Rectal smooth muscle tissue (tissue), 1 donor: ENCODE measurements at regions not wholly inside any gene's neighbourhood (a gene's known extent, or its start where the extent isn't known, plus 50 kb on each side); places are given as distances from the start of the nearest gene placed in this dataset.
"Not testable (repeated sequence)": the region's sequence is repeated elsewhere in the genome, so short reads cannot be mapped to it uniquely, and the experiment has no call there.

Experiments used
- H3K27ac ChIP-seq: one replicate; pipeline ENCODE4 v1.7.0; 2013; ENCODE audit warnings: low read depth, low read length, inconsistent platforms
- H3K27me3 ChIP-seq: one replicate; pipeline ENCODE4 v1.7.0; 2013; ENCODE audit warnings: low read length; ENCODE audit not compliant: control insufficient read depth, insufficient read depth
- H3K36me3 ChIP-seq: one replicate; pipeline ENCODE4 v1.7.0; 2013; ENCODE audit warnings: low read length; ENCODE audit not compliant: control insufficient read depth, insufficient read depth
- H3K4me1 ChIP-seq: one replicate; pipeline ENCODE4 v1.7.0; 2013; ENCODE audit warnings: low read length; ENCODE audit not compliant: control insufficient read depth, insufficient read depth
- H3K4me3 ChIP-seq: one replicate; pipeline ENCODE4 v1.7.0; 2013; ENCODE audit warnings: low read length
- H3K9ac ChIP-seq: one replicate; pipeline ENCODE4 v1.7.0; 2013; ENCODE audit warnings: low read length

DNA sequence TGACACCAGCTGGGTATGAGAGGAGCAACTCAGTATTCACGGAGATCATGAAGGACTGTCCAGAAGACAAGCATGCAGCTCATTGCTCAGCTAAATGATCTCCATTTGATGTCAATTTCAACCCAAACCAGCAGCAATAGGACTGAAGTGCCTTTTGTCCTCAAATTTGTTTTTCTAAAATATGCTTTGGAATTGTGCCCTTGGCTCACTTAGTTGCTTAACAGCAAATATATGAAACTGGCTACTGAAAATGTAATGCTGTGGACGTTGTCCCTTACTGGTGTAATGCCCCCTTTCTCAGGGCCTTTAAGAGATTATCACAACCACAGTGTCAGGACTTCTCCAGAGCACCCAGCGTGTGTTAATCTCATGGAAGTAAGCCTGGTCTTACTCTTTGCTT lies 236.2 kb downstream of the SKIDA1 start:
- Histone ChIP-seq H3K4me1 (no peaks in the 10 kb centered on the region), H3K4me3 (no peak overlapping the region), H3K27me3 (no peaks in the 10 kb centered on the region), H3K36me3 (no peaks in the 10 kb centered on the region), H3K9ac (no peak overlapping the region), H3K27ac (no peak overlapping the region)

- Histone ChIP-seq H3K36me3 (no peaks in the 10 kb centered on the region), H3K27me3 (no peaks in the 10 kb centered on the region), H3K27ac (no peak overlapping the region), H3K4me1 (no peaks in the 10 kb centered on the region), H3K4me3 (no peak overlapping the region), H3K9ac (no peak overlapping the region)
Measured at GRCh38 chr10:21285742-21286331, 239.6 kb downstream of the SKIDA1 start.

DNA sequence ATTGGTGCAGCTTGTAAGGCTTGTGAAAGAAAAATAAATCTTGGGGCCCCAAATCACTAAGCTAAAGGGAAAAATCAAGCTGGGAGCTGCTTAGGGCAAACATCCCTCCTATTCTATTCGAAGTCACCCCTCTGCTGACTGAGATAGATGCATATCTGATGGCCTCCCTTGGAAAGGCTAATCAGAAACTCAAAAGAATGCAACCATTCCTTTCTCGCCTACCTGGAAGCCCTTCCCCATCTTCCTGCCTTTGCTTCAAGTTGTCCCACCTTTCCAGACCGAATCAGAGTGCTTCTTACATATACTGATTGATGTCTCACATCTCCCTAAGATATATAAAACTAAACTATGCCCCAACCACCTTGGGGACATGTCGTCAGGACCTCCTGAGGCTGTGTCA lies 240.3 kb downstream of the SKIDA1 start:
- Histone ChIP-seq H3K27me3 (no peaks in the 10 kb centered on the region), H3K9ac (no peak overlapping the region), H3K4me3 (no peak overlapping the region), H3K27ac (no peak overlapping the region), H3K36me3 (no peaks in the 10 kb centered on the region), H3K4me1 (no peaks in the 10 kb centered on the region)

- no peak overlapping the region for H3K4me3 ChIP-seq
- H3K4me1 ChIP-seq, result no peaks in the 10 kb centered on the region
- no peaks in the 10 kb centered on the region for H3K36me3 ChIP-seq
- no peaks in the 10 kb centered on the region for H3K27me3 ChIP-seq
- no peak overlapping the region for H3K27ac ChIP-seq
- H3K9ac ChIP-seq, result no peak overlapping the region
Measured at GRCh38 chr10:21284301-21284700, 241.2 kb downstream of the SKIDA1 start.

GRCh38 chr10:21283053-21283452 lies 242.4 kb downstream of the SKIDA1 start:
- H3K4me3 ChIP-seq, H3K9ac ChIP-seq, H3K27me3 ChIP-seq, H3K36me3 ChIP-seq, H3K4me1 ChIP-seq, H3K27ac ChIP-seq: not testable (repeated sequence)

GRCh38 chr10:21281765-21282484 lies 243.6 kb downstream of the SKIDA1 start:
- Histone ChIP-seq H3K4me3 (no peak overlapping the region), H3K4me1 (no peaks in the 10 kb centered on the region), H3K36me3 (no peaks in the 10 kb centered on the region), H3K27me3 (no peaks in the 10 kb centered on the region), H3K9ac (no peak overlapping the region), H3K27ac (no peak overlapping the region)

DNA sequence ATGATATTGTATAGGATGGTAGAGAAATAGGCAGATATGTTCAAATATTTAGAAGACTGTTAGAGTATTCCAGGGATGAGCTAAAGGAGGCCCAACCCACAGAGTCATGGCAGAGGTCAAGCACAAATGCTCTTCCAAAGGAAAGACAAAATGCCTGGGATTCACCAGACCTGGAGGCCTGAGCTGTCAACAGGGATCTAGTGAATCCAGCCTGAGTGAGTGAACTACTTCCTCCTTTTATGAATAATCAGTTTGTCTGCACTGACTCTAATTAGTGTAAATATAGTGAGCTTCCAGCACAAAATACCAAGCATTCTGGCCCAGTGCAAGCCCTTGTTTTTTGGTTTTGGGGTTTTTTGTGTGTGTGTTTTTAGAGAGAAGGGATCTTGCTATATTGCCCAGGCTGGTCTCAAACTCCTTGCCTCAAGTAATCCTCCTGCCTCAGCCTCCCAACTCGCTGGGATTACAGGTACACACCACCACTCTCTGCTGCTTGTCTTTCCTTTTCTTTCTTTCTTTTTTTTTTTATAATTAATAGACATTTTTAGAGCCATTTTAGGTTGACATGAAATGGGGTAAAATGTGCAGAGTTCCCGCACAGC lies 244.4 kb downstream of the SKIDA1 start:
- Histone ChIP-seq H3K36me3 (no peaks in the 10 kb centered on the region), H3K4me3 (no peak overlapping the region), H3K4me1 (no peaks in the 10 kb centered on the region)

DNA sequence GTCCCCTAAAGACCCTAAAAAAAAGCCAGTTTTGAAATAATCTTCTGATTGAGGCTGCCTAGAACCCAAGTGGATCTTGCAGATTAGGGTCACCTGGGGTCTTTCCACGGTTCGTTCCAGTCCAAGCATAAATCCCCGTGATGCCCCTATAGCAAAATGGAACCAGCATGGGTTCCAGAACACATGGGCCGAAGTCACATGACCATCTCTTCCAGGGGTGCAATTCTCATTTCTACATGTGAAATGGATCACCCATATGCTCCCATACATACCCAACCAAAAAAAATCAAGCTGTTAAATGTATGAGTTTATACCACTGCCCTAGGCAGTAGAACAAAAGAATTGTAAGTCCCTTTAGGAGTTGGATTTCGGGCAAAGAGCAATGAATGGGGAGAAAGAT lies 245.4 kb downstream of the SKIDA1 start:
- no peaks in the 10 kb centered on the region for H3K36me3 ChIP-seq
- no peaks in the 10 kb centered on the region for H3K27me3 ChIP-seq
- H3K27ac ChIP-seq, result no peak overlapping the region
- no peak overlapping the region for H3K9ac ChIP-seq
- no peaks in the 10 kb centered on the region for H3K4me1 ChIP-seq
- no peak overlapping the region for H3K4me3 ChIP-seq

More for the DNA sequence above, 244.4 kb downstream of the SKIDA1 start:
- H3K27me3 ChIP-seq, result no peaks in the 10 kb centered on the region
- no peak overlapping the region for H3K9ac ChIP-seq
- H3K27ac ChIP-seq, result no peak overlapping the region

- no peak overlapping the region for H3K27ac ChIP-seq
Measured at GRCh38 chr10:21279217-21279575, 246.3 kb downstream of the SKIDA1 start.

DNA sequence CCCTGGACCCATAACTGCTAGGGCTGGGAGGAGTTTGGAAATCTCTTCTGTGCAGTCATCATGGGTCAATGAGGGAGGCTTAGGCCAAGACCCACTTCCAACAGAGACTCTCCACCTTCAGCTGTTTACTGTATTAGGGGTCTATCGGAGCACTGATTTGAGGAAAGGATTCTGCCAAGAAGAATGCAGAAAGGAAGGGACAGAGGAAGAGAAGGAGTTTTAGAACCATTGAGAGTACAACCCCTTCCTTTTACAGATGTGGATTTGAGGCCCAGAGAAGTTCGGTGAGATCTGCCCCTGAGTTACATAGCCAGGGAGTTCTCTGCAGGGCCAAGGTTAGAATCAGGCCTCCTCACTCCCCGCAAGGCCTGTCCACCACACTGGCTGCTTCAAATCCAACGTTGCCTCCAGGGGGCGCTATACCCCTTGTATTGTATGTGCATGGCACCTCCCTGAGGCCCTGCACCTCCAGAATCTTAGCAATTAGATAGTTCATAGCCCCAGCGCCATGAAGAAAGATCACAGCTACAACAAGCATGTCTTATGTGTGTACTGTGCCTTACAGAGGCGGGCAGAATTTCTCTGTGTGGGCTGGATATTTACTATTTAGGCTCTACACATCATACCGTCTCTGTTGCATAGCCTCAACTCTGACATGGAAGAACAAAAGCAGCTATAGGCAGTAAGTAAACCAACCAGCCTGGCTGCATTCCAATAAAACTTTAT lies 246.8 kb downstream of the SKIDA1 start:
- Histone ChIP-seq H3K9ac (no peak overlapping the region), H3K27ac (no peak overlapping the region), H3K4me3 (no peak overlapping the region), H3K36me3 (no peaks in the 10 kb centered on the region), H3K27me3 (no peaks in the 10 kb centered on the region), H3K4me1 (no peaks in the 10 kb centered on the region)

More at GRCh38 chr10:21279217-21279575, 246.3 kb downstream of the SKIDA1 start:
- no peak overlapping the region for H3K9ac ChIP-seq
- H3K36me3 ChIP-seq, result no peaks in the 10 kb centered on the region
- no peak overlapping the region for H3K4me3 ChIP-seq
- no peaks in the 10 kb centered on the region for H3K27me3 ChIP-seq
- H3K4me1 ChIP-seq, result no peaks in the 10 kb centered on the region

GRCh38 chr10:21273400-21273968 lies 252.0 kb downstream of the SKIDA1 start:
- Histone ChIP-seq H3K4me3 (no peak overlapping the region), H3K4me1 (no peaks in the 10 kb centered on the region), H3K36me3 (no peaks in the 10 kb centered on the region), H3K27ac (no peak overlapping the region), H3K27me3 (no peaks in the 10 kb centered on the region), H3K9ac (no peak overlapping the region)

DNA sequence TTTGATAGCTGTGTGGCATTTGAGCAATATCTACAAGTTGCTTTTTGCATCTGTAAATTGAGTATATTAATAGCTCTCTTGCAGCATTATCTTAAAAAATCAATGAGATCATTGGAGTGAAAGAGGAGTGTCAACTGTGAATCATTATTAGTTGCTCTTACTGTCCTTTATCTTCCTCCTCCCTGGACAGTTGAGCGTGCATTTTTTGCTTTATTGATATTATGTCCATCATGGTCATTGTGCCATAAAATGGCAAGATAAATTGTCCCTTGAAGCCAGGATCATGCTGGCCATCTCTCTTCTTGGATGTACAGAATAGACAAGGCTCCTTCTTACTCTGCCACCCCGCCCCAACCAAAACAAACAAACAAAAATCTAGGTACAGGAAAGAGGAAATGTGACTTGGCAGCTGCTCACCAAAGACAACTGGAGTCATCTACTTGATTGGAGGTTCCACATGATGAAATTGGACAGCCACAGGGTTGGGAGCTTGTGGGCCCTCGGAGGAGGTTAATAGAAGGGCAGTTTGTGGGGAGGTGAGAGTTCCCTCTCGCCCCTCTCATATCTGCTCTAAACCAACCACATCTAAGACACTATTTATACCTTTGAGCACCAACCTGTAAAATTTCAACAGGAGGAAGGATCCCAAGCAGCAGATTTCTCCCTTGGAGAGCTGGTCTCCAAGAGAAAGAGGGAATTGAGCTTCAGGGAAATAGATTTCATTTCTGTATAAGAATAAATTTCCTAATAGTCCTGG lies 252.7 kb downstream of the SKIDA1 start:
- Histone ChIP-seq H3K4me3 (no peak overlapping the region), H3K27ac (no peak overlapping the region), H3K4me1 (no peaks in the 10 kb centered on the region), H3K36me3 (no peaks in the 10 kb centered on the region), H3K9ac (no peak overlapping the region), H3K27me3 (no peaks in the 10 kb centered on the region)
